Neural cell (in vitro differentiated cells): ENCODE measurements at regions not wholly inside any gene's neighbourhood (a gene's known extent, or its start where the extent isn't known, plus 50 kb on each side); places are given as distances from the start of the nearest gene placed in this dataset.
"Not testable (repeated sequence)": the region's sequence is repeated elsewhere in the genome, so short reads cannot be mapped to it uniquely, and the experiment has no call there.

Source experiments
- CTCF ChIP-seq: fragments of 450-650 bp; IDR thresholded peaks from 2 replicates; pipeline ENCODE4 v1.5.1; 2014; ENCODE audit warnings: antibody characterized with exemption, mild to moderate bottlenecking, moderate library complexity; ENCODE audit not compliant: poor library complexity, severe bottlenecking
- EZH2 ChIP-seq: fragments of 200-600, 300-800 bp; shearing (Covaris generic), sonication (generic); IDR thresholded peaks from 2 replicates; pipeline ENCODE4 v1.6.1; 2014; ENCODE audit warnings: antibody characterized with exemption, low read length, borderline replicate concordance, mild to moderate bottlenecking; ENCODE audit not compliant: insufficient read depth, poor library complexity, severe bottlenecking
- RAD21 ChIP-seq: fragments of 450-650 bp; conservative IDR thresholded peaks from 2 replicates; pipeline ENCODE4 v1.6.1; 2014; ENCODE audit warnings: antibody characterized with exemption, mild to moderate bottlenecking, moderate library complexity
- TAF1 ChIP-seq: IDR thresholded peaks from 2 replicates; pipeline ENCODE4 v1.6.1; 2012; ENCODE audit warnings: low read depth
- TF ChIP-seq, protein P1 (sequence below): IDR thresholded peaks from 2 replicates; pipeline ENCODE4 v1.6.1; 2012; ENCODE audit warnings: borderline replicate concordance

- not testable (repeated sequence) for TF ChIP-seq CTCF, EZH2, TAF1, RAD21
- TF ChIP-seq, protein P1, sequence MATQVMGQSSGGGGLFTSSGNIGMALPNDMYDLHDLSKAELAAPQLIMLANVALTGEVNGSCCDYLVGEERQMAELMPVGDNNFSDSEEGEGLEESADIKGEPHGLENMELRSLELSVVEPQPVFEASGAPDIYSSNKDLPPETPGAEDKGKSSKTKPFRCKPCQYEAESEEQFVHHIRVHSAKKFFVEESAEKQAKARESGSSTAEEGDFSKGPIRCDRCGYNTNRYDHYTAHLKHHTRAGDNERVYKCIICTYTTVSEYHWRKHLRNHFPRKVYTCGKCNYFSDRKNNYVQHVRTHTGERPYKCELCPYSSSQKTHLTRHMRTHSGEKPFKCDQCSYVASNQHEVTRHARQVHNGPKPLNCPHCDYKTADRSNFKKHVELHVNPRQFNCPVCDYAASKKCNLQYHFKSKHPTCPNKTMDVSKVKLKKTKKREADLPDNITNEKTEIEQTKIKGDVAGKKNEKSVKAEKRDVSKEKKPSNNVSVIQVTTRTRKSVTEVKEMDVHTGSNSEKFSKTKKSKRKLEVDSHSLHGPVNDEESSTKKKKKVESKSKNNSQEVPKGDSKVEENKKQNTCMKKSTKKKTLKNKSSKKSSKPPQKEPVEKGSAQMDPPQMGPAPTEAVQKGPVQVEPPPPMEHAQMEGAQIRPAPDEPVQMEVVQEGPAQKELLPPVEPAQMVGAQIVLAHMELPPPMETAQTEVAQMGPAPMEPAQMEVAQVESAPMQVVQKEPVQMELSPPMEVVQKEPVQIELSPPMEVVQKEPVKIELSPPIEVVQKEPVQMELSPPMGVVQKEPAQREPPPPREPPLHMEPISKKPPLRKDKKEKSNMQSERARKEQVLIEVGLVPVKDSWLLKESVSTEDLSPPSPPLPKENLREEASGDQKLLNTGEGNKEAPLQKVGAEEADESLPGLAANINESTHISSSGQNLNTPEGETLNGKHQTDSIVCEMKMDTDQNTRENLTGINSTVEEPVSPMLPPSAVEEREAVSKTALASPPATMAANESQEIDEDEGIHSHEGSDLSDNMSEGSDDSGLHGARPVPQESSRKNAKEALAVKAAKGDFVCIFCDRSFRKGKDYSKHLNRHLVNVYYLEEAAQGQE, result not testable (repeated sequence)
These were observed 131.9 kb upstream of the NBPF9 start for GRCh38 chr1:149234926-149235914.
